Colonic mucosa (tissue), 4 donors: ENCODE measurements at regions not wholly inside any gene's neighbourhood (a gene's known extent, or its start where the extent isn't known, plus 50 kb on each side); places are given as distances from the start of the nearest gene placed in this dataset.

Experiments used
- DNase-seq: peaks from one replicate; pipeline ENCODE4 v3.0.0-alpha.2; 2020
- H3K27ac ChIP-seq: fragments of 200-600 bp; one replicate; pipeline ENCODE4 v1.8.0; 2021
- H3K27me3 ChIP-seq: fragments of 200-600 bp; one replicate; pipeline ENCODE4 v1.8.0; 2021
- H3K36me3 ChIP-seq: fragments of 200-600 bp; one replicate; pipeline ENCODE4 v1.8.0; 2021
- H3K4me1 ChIP-seq: fragments of 200-600 bp; one replicate; pipeline ENCODE4 v1.8.0; 2021; ENCODE audit warnings: mild to moderate bottlenecking
- H3K4me3 ChIP-seq: fragments of 200-600 bp; one replicate; pipeline ENCODE4 v1.8.0; 2021
- H3K9ac ChIP-seq, 2 donors: one replicate each; pipeline ENCODE4 v1.7.0; 2013; ENCODE audit warnings: control low read depth in 2 of 2, low read depth in 2 of 2, low read length in 2 of 2
- H3K9me3 ChIP-seq: fragments of 200-600 bp; one replicate; pipeline ENCODE4 v1.8.0; 2021
- intact Hi-C: fragments of 100-400 bp; cut with DNase I; formaldehyde crosslinking; loops from one replicate; pipeline ENCODE4 v1.14.1; 2022
- TF ChIP-seq, protein P1 (sequence below): fragments of 200-600 bp; IDR thresholded peaks from one replicate; pipeline ENCODE4 v1.8.0; 2022; ENCODE audit warnings: antibody characterized with exemption, mild to moderate bottlenecking
- donor health status: healthy.
- donor health status: DM: no; HTN: no; CAD: no.
- donor health status: DM: no; HTN: no; CAD: no.

DNA sequence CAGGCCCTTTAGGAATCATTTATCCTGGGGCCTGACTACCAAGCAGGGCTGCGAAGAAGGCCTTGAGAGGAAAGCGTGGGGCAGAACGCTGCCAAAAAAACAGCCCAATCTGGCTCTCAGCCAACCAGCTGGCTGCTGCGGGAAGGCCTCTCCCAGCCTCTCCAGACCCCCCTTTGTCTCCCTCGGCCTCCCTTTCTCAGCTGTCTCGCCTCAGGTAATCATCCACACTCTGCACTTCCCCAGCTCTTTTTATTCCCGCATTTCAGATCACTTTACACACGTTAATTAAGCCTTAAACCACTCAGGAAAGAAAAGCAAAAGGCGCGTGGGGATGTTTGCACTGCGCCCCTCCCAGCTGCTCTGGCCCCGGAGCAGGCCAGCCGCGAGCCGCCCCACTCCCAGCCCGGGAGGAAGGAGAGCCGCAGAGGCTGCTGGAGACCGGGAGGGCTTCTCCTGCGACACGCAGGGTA is 208.2 kb upstream of the FOXN3 start:
- TF ChIP-seq, protein P1, sequence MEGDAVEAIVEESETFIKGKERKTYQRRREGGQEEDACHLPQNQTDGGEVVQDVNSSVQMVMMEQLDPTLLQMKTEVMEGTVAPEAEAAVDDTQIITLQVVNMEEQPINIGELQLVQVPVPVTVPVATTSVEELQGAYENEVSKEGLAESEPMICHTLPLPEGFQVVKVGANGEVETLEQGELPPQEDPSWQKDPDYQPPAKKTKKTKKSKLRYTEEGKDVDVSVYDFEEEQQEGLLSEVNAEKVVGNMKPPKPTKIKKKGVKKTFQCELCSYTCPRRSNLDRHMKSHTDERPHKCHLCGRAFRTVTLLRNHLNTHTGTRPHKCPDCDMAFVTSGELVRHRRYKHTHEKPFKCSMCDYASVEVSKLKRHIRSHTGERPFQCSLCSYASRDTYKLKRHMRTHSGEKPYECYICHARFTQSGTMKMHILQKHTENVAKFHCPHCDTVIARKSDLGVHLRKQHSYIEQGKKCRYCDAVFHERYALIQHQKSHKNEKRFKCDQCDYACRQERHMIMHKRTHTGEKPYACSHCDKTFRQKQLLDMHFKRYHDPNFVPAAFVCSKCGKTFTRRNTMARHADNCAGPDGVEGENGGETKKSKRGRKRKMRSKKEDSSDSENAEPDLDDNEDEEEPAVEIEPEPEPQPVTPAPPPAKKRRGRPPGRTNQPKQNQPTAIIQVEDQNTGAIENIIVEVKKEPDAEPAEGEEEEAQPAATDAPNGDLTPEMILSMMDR = no peak
- Histone ChIP-seq H3K9me3 (no peaks in the 10 kb centered on the region), H3K27me3 (no peaks in the 10 kb centered on the region), H3K9ac (no peak overlapping the region), H3K27ac (no peak overlapping the region), H3K4me3 (no peak overlapping the region), H3K4me1 (peaks cover 3% of the 10 kb centered on the region), H3K36me3 (no peaks in the 10 kb centered on the region)
- intact Hi-C loops = no loop called here
- DNase-seq = peak; percentile 22

- intact Hi-C loops = no loop called here
- Histone ChIP-seq H3K27ac (no peak overlapping the region), H3K36me3 (no peaks in the 10 kb centered on the region), H3K9me3 (no peaks in the 10 kb centered on the region), H3K4me3 (no peak overlapping the region), H3K9ac (no peak overlapping the region), H3K27me3 (no peaks in the 10 kb centered on the region), H3K4me1 (peaks cover 3% of the 10 kb centered on the region)
- no peak for DNase-seq
- TF ChIP-seq, protein P1 = no peak
Observed at GRCh38 chr14:89624500-89625156, 207.6 kb upstream of the FOXN3 start.

- TF ChIP-seq, protein P1 = no peak
- no peaks in the 10 kb centered on the region for H3K36me3 ChIP-seq
- no peaks in the 10 kb centered on the region for H3K9me3 ChIP-seq
- DNase-seq = no peak
- intact Hi-C loops = no loop called here
- peaks cover 3% of the 10 kb centered on the region for H3K4me1 ChIP-seq
- H3K9ac ChIP-seq = no peak overlapping the region
- H3K27ac ChIP-seq = no peak overlapping the region
- H3K4me3 ChIP-seq = no peak overlapping the region
- no peaks in the 10 kb centered on the region for H3K27me3 ChIP-seq
Observed at GRCh38 chr14:89621791-89622638, 205.0 kb upstream of the FOXN3 start.

DNA sequence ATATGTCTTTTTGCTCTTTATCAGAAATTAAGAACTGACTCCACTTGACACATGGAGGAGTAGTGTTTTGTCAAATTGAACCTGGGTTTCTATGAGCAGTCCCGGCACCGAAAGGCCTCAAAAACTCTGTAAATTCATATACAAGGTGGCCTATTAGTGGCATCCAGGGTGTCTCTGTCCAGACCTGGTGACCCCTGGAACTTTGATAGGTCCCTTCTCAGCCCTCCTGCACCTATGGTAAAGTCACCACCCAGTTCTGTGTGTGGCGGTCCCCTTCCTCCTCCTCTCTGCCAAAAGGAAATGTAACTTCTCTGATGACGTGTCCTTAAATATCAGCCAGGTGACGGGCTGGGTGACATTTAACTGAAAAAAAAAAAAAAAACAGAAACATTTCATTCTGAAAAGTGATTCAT is 204.0 kb upstream of the FOXN3 start:
- no peak overlapping the region for H3K27ac ChIP-seq
- TF ChIP-seq, protein P1 = no peak
- no peak overlapping the region for H3K9ac ChIP-seq
- no peak for DNase-seq
- no peaks in the 10 kb centered on the region for H3K9me3 ChIP-seq
- intact Hi-C loops = no loop called here
- peaks cover 3% of the 10 kb centered on the region for H3K4me1 ChIP-seq
- no peak overlapping the region for H3K4me3 ChIP-seq
- no peaks in the 10 kb centered on the region for H3K27me3 ChIP-seq
- H3K36me3 ChIP-seq = no peaks in the 10 kb centered on the region

GRCh38 chr14:89620436-89620835 is 203.4 kb upstream of the FOXN3 start:
- intact Hi-C loops = no loop called here
- Histone ChIP-seq H3K4me3 (no peak overlapping the region), H3K36me3 (no peaks in the 10 kb centered on the region), H3K9me3 (no peaks in the 10 kb centered on the region), H3K27me3 (no peaks in the 10 kb centered on the region), H3K27ac (no peak overlapping the region), H3K9ac (no peak overlapping the region), H3K4me1 (peaks cover 3% of the 10 kb centered on the region)
- DNase-seq = no peak
- TF ChIP-seq, protein P1 = no peak
